ENCODE measurements at regions not wholly inside any gene's neighbourhood (a gene's known extent, or its start where the extent isn't known, plus 50 kb on each side); places are given as distances from the start of the nearest gene placed in this dataset.

- DNase-seq: no peak
These were observed 179.9 kb downstream of the ZIC1 start for GRCh38 chr3:147589016-147589415.

GRCh38 chr3:147604136-147604535, 195.0 kb downstream of the ZIC1 start:
- no peak for DNase-seq

- peak; percentile 4 for DNase-seq
These were observed 204.6 kb downstream of the ZIC1 start for GRCh38 chr3:147613725-147614124.

GRCh38 chr3:147614210-147614609, 205.0 kb downstream of the ZIC1 start:
- DNase-seq: no peak

- DNase-seq: no peak
These were observed 205.9 kb downstream of the ZIC1 start for GRCh38 chr3:147615035-147615434.

GRCh38 chr3:147616998-147617619, 207.9 kb downstream of the ZIC1 start:
- no peak for DNase-seq

GRCh38 chr3:147618691-147619090, 209.5 kb downstream of the ZIC1 start:
- DNase-seq: no peak

- DNase-seq: peak; percentile 3
These were observed 210.9 kb downstream of the ZIC1 start for GRCh38 chr3:147619921-147620560.

GRCh38 chr3:147620906-147621305, 211.7 kb downstream of the ZIC1 start:
- DNase-seq: no peak

GRCh38 chr3:147630921-147631415, 221.8 kb downstream of the ZIC1 start:
- no peak for DNase-seq

GRCh38 chr3:147640781-147641180, 231.6 kb downstream of the ZIC1 start:
- DNase-seq: no peak

GRCh38 chr3:147645761-147646160, 236.6 kb downstream of the ZIC1 start:
- DNase-seq: no peak

GRCh38 chr3:147649475-147649874, 240.3 kb downstream of the ZIC1 start:
- DNase-seq: no peak

- DNase-seq: no peak
These were observed 242.1 kb downstream of the ZIC1 start for GRCh38 chr3:147651107-147651778.

- no peak for DNase-seq
These were observed 243.6 kb downstream of the ZIC1 start for GRCh38 chr3:147652651-147653366.

GRCh38 chr3:147653367-147653923, 244.3 kb downstream of the ZIC1 start:
- no peak for DNase-seq

GRCh38 chr3:147654827-147655226, 245.7 kb downstream of the ZIC1 start:
- DNase-seq: no peak

- DNase-seq: no peak
These were observed 246.1 kb downstream of the ZIC1 start for GRCh38 chr3:147655236-147655635.

- DNase-seq: no peak
These were observed 246.9 kb downstream of the ZIC1 start for GRCh38 chr3:147656023-147656422.

- no peak for DNase-seq
These were observed 252.8 kb downstream of the ZIC1 start for GRCh38 chr3:147661916-147662315.

- DNase-seq: no peak
These were observed 253.5 kb downstream of the ZIC1 start for GRCh38 chr3:147662705-147663104.

- no peak for DNase-seq
These were observed 259.9 kb downstream of the ZIC1 start for GRCh38 chr3:147669077-147669476.
